Glutamatergic neuron (in vitro differentiated cells): ENCODE measurements at regions not wholly inside any gene's neighbourhood (a gene's known extent, or its start where the extent isn't known, plus 50 kb on each side); places are given as distances from the start of the nearest gene placed in this dataset.

Experiments
- DNase-seq: peaks from one replicate; pipeline ENCODE4 v3.0.0; 2022
- H3K27ac Mint-ChIP-seq: one replicate; pipeline ENCODE4 v1.8.0; 2020; ENCODE audit warnings: mild to moderate bottlenecking, mixed read lengths, inconsistent platforms; ENCODE audit not compliant: unreplicated experiment
- H3K27me3 Mint-ChIP-seq: one replicate; pipeline ENCODE4 v1.8.0; 2020; ENCODE audit warnings: mild to moderate bottlenecking, moderate library complexity, mixed read lengths, inconsistent platforms; ENCODE audit not compliant: unreplicated experiment
- H3K36me3 Mint-ChIP-seq: one replicate; pipeline ENCODE4 v1.8.0; 2020; ENCODE audit warnings: mild to moderate bottlenecking, mixed read lengths, inconsistent platforms; ENCODE audit not compliant: unreplicated experiment
- H3K4me1 Mint-ChIP-seq: one replicate; pipeline ENCODE4 v1.8.0; 2020; ENCODE audit warnings: mild to moderate bottlenecking, low read depth, mixed read lengths, inconsistent platforms; ENCODE audit not compliant: unreplicated experiment
- H3K4me3 Mint-ChIP-seq: one replicate; pipeline ENCODE4 v1.8.0; 2020; ENCODE audit warnings: mild to moderate bottlenecking, mixed read lengths, inconsistent platforms; ENCODE audit not compliant: unreplicated experiment
- H3K9me3 Mint-ChIP-seq: one replicate; pipeline ENCODE4 v1.8.0; 2020; ENCODE audit warnings: mild to moderate bottlenecking, moderate library complexity, mixed read lengths, inconsistent platforms; ENCODE audit not compliant: unreplicated experiment
- TF ChIP-seq, protein P1 (sequence below): fragments of 200-600 bp; sonication (generic); IDR thresholded peaks from one replicate; pipeline ENCODE4 v1.5.0; 2021; ENCODE audit not compliant: partially characterized antibody, unreplicated experiment

DNA sequence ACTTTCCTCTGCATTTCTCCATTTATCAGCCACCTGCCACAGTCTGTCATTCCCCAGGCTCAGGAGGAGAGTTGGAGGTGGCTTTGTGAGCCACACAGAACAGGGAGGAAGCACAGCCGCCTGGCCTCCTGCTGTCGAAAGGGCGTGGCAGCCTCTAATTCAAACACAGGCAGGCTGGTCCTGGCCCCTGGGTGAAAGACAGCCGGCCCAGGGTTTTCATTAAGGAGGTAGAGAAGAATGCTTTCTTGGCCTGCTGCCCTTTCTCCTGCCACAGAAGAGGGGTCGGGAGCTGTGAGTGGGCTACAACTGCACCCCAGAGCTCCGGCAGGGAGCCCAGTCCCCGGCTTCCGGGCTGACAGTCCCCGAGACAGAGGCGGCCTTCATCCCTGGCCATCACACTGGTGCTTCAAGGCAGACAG, 108.6 kb upstream of the FZD10 start:
- Mint-ChIP-seq H3K4me3 (no peak overlapping the region), H3K27me3 (peaks cover 10% of the 10 kb centered on the region), H3K4me1 (no peaks in the 10 kb centered on the region), H3K9me3 (peaks cover 7% of the 10 kb centered on the region), H3K27ac (no peak overlapping the region), H3K36me3 (peaks cover 8% of the 10 kb centered on the region)
- TF ChIP-seq, protein P1, sequence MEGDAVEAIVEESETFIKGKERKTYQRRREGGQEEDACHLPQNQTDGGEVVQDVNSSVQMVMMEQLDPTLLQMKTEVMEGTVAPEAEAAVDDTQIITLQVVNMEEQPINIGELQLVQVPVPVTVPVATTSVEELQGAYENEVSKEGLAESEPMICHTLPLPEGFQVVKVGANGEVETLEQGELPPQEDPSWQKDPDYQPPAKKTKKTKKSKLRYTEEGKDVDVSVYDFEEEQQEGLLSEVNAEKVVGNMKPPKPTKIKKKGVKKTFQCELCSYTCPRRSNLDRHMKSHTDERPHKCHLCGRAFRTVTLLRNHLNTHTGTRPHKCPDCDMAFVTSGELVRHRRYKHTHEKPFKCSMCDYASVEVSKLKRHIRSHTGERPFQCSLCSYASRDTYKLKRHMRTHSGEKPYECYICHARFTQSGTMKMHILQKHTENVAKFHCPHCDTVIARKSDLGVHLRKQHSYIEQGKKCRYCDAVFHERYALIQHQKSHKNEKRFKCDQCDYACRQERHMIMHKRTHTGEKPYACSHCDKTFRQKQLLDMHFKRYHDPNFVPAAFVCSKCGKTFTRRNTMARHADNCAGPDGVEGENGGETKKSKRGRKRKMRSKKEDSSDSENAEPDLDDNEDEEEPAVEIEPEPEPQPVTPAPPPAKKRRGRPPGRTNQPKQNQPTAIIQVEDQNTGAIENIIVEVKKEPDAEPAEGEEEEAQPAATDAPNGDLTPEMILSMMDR, result no peak
- peak; percentile 37 for DNase-seq

DNA sequence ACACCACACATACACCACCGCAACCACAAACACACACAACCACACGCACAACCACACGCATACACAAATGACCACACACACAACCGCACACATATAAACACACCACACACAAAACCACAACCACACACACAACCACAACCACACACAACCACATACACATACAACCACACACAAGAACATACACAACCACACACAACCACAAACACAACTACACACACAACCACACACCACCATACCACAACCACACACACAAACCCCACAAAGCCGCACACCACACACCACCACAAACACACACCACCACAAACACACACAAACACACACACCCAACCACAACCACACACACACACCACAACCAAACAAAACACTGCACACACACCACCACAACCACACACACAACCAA, 107.5 kb upstream of the FZD10 start:
- Mint-ChIP-seq H3K27ac (no peak overlapping the region), H3K27me3 (peaks cover 10% of the 10 kb centered on the region)
- TF ChIP-seq, protein P1, result no peak

DNA sequence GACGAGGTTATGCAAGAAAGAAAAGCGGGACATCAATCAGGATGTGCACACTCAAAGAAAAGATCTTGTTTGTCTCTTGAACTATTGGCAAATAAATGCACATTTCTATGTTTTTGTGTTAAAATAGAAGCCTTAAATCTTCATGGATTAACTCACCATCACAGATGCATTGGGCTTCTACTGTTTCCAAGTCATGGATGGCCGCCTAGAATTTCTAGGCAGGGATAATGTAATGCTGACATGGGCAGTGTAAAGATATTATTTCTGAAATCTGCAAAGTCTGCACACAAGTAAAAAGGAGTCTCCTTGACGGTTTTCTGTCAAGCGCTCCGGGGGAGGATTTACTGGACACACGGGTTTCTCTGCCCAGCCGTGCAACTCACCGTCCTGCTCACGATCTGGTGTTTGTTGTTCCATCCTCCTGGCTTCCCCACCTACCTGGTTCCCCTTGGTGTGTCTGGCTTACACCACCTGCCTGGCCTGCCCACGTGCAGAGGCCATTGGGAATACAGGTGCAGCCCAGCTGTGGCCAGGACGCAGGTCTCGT, 103.3 kb upstream of the FZD10 start:
- Mint-ChIP-seq H3K4me1 (no peaks in the 10 kb centered on the region), H3K27ac (no peak overlapping the region), H3K9me3 (peaks cover 16% of the 10 kb centered on the region), H3K36me3 (peaks cover 13% of the 10 kb centered on the region), H3K27me3 (peaks cover 7% of the 10 kb centered on the region), H3K4me3 (no peak overlapping the region)
- DNase-seq, result no peak
- TF ChIP-seq, protein P1, result no peak

More for the DNA sequence above, 107.5 kb upstream of the FZD10 start:
- H3K4me3 Mint-ChIP-seq, result no peak overlapping the region
- DNase-seq, result no peak
- no peaks in the 10 kb centered on the region for H3K4me1 Mint-ChIP-seq
- H3K36me3 Mint-ChIP-seq, result peaks cover 8% of the 10 kb centered on the region
- peaks cover 10% of the 10 kb centered on the region for H3K9me3 Mint-ChIP-seq

DNA sequence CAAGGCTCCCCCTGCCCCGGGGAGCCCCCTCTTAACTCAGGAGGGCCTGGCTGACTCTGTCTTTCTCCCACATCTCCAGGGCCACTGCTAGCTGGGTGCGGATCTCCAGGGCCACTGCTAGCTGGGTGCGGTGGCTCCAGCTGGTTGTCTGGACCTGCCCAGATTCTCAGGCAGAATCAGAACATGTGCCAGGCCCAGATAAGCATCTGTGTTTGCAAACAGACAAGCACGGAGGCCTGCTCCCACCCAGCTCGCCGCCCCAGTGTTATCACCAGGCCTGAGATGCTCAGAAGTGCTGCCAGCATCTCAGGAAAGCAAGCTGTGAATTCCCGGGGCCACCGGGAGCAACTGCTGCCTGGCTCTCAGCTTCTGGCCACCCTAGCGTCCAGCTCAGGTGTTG, 98.4 kb upstream of the FZD10 start:
- H3K4me1 Mint-ChIP-seq, result no peaks in the 10 kb centered on the region

DNA sequence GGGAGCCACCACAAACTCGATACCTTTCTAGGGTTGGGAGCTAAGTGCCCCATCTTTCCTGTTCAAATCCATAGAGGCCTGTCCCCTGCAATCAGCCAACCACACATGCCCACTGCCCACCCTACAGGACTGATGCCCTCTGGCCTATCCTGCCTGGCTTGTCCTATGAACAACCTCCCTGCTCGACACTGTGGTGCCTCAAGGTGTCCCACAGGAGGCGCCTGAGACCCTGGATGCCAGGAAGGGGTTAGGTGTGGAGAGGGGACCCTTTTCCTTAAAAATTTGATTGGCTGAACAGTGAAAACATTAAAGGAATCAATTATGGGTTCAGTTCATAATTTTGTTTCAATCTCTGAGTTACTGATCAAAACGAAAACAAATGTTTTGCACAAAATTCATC, 97.3 kb upstream of the FZD10 start:
- Mint-ChIP-seq H3K9me3 (peaks cover 9% of the 10 kb centered on the region), H3K27me3 (peaks cover 6% of the 10 kb centered on the region), H3K4me1 (no peaks in the 10 kb centered on the region), H3K36me3 (peaks cover 9% of the 10 kb centered on the region), H3K4me3 (no peak overlapping the region), H3K27ac (no peak overlapping the region)
- TF ChIP-seq, protein P1, result no peak
- DNase-seq, result no peak

More for the DNA sequence above, 98.4 kb upstream of the FZD10 start:
- no peak for DNase-seq
- Mint-ChIP-seq H3K4me3 (no peak overlapping the region), H3K27me3 (peaks cover 3% of the 10 kb centered on the region), H3K36me3 (peaks cover 9% of the 10 kb centered on the region), H3K9me3 (peaks cover 11% of the 10 kb centered on the region), H3K27ac (no peak overlapping the region)
- TF ChIP-seq, protein P1, result no peak
